DMS53 treated with DMSO at 0.1 percent for 48 hours (cell line): ENCODE measurements at regions not wholly inside any gene's neighbourhood (a gene's known extent, or its start where the extent isn't known, plus 50 kb on each side); places are given as distances from the start of the nearest gene placed in this dataset.
A peak's percentile ranks its signal among the peaks of the same experiment; 100 is the strongest.

ENCODE experiments used
- DNase-seq: peaks from one replicate; lab custom pipeline; 2025; ENCODE audit not compliant: unreplicated experiment; lab: John Stamatoyannopoulos, UW

GRCh38 chr4:112889619-112890527, 159.6 kb upstream of the ANK2 start:
- DNase-seq = no peak

DNA sequence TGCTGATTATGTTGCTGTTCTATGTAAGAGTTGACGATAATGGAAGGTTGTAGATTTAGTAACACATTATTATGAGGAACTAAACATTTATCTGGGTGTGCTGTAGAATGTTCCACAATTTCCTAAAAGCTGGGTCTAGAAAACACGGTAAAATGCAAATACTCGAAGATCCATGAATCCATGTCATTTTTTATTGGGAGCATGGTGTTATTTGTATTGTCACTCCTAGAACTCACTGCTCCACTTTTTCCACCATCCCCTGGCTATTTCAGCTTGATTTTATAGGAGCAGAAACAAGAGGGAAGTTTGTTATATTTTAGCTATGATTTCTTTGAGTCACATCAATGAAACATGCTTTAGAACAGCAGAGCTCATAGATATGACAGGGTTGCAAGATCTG, 155.0 kb upstream of the ANK2 start:
- no peak for DNase-seq

DNA sequence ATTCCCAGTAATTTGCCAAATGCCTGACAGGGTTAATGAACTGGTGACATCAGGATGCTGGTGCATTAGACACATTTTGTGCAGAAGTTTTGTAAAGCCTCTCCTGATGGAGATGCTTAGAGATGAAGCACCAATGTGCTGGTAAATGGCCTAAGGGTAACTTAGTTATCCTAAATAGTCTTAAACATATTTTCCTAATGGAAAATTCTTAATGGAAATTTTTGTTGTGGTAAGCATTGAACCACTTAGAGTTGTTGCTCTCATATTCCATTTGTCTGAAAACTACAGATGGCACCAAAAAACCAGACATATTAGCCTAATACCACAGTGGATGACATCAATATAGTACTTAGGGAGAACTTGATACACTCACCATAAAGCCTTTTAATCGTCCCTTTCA, 154.5 kb upstream of the ANK2 start:
- DNase-seq = no peak

DNA sequence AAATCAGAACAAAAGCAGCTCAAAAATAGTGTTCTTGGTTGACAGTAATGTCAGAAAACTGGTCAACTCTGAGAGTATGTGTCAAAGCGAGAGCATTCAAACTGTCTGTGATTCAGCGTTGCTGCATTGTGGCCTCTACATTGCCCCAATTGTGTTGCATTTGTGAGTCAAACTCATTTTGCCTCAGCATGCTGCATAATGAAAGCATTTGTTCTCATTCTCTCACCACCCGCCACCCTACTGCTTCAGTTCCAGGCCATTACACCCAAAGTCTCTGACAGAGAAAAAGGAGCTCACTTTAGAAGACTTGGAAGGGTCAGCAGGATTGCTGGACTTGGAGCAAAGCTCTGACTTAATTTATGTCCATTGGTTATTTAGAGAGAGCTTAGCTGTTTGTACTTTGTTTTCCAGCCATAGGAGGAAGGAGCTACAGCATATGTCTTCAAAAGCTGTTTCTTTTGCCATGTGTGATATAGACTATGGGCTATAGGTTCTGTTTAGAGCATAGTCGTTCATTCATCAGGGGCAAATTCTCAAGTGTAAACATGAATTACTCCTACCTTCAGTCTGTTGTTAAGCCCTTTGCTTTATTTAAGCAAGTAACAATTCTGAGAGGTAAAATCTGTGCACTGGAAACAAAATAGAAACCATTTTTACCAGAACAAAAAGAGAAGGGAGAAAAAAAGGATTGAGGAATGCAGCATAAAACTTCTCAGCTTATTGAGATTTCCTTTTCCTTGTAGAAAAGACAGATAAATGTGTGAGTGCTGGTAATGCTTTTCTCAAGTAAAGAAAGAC, 153.4 kb upstream of the ANK2 start:
- no peak for DNase-seq

GRCh38 chr4:112896609-112897190, 152.8 kb upstream of the ANK2 start:
- no peak for DNase-seq

GRCh38 chr4:112897543-112897942, 151.9 kb upstream of the ANK2 start:
- no peak for DNase-seq

DNA sequence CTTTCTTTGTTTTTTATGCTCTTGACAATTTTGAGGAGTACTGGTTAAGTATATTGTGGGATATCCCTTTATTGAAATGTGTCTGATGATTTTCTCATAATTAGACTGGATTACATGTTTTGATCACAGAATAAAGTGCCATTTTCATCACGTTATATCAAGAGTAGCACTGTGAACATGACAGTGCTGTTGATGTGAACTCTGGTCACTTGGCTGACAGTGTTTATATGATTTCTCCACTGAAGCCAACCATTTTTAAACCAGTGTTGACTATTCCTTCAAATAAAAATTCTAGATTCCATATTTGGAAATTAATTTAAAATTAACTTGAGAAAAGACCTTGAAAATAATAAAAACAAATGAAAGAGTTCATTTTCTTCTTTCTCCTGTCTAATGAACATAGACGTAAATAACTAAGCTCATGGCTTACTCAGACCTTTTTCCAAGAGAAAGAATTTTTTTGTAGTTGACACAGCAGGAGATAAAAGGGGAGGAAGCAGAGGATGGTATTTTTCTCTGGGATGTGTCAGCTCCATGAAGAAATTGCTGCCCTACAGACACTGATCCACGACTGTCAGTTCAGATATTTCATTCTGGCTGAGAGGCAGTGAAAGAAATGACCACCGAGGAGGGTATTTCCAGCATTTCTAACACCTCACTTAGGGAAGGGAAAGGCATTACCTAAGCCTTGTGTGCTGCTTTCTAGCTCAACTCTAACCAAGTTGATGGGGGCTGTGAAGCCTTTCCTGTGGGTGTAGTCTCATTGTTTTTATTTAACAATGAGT, 150.9 kb upstream of the ANK2 start:
- no peak for DNase-seq

DNA sequence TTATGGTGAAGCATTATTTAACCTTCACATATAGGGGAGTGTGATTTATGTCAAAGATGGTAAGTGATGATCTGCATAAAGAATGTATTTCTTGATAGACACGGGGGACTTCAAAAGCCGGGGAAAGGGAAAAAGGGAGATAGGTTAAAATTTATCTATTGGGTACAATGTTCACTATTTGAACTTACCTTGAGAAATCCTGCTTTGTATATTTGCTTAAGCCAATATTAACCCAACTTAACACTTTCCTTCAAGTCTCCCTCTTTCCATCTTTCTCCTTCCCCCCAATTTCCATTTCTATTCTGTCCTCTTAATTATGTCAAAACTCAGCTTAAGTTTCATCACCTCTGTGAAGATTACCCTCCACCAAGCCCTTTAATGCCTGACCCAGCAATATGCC, 149.0 kb upstream of the ANK2 start:
- DNase-seq = no peak

DNA sequence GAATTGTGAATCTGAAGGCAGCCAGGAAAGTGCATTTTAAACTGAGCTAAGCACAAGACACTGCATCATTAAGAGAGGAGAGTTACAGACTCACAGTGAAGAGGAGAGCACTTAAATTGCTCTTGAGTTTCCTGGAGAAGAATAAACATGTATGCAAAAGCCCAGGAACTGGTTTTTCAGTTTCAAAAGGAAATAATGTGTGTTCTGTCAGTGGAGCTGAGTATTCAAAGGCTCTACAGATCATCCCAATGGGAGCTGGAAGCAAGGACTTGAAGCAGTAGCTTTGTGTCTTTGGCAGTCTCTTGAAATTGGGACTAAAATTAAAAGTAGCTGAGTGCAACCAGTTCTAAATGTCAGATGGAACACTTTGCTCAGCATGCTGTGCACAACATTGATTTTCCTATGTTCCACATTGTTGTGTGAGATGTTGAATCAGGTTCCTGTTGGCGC, 147.5 kb upstream of the ANK2 start:
- DNase-seq = peak; percentile 40

DNA sequence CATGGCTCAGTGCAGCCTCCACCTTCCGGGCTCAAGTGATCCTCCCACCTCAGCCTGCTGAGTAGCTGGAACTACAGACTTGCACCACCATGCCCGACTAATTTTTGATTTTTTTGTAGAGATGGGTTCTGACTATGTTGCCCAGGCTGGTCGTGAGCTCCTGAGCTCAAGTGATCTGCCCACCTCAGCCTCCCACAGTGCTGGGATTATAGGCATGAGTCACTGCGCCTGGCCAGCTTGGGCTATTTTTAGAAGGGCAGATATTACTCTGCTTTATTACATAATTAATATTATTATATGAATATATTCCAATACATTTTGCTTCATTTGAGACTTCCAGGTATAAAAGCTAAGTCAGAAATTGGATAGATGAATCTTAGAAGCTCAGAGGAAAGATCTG, 143.7 kb upstream of the ANK2 start:
- DNase-seq = no peak

DNA sequence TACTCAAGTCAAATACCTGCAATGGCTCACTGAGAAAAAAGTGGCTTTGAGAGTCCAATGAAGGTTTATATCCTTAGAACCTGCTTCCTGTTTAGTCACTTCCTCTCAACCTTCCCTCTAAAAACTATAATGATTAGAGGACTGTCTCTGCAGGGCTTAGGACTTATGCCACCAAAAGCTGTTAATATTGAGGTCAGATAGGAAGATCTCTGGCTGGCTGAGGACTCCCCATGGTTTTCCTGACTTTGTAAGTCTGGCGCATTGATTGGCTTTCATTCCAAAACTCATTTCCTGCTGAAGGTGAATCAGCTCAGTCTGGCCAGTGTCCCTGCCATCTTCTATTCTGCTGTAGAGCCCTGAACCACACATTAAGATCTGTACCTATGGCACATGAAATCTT, 140.9 kb upstream of the ANK2 start:
- DNase-seq = no peak

DNA sequence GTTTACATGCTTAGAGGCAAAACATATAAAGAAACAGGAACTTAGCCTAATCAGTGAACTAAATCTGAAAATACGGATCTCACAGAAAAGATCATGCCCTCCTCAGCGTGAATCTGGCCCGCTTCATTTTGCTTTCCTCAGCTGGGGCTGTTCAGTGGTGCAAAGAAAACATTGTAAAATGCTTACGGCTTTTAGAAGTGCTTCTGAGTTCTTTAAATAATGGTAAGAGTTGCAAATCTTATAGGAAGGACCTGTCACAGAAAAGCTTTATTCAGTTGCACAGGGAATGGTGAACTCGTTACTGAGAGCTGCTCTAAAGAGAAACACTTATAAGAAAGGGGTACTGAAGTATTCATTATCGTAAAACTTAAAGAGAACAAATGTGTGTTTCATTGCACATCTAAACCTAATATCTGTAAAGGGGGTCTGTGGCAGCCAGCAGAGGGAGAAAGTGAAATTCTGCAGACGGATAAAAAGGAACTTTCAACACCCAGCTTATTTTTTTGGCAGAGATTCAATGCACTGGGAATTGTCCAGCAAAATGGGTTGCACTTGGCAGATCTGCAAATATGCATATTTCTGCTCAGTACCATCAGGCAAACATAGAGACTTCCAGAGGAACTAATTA, 139.2 kb upstream of the ANK2 start:
- no peak for DNase-seq

DNA sequence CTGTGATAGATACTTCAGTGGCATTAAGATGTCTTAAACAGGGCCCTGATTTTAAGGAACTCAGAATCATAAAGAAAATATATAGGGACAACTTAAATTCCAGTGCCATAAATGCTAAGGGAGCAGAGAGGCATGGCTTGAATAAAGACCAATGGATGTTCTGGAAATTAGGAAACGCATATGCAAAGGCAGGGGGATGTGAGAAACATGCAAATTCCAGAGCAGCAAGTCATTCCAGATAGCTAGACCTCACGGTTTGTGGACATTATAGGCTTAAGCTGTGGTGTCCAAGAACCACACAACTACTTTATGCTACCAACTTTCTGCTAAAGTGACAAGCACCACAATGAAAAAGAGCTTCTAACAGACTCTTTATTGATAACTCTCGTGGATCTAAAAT, 132.6 kb upstream of the ANK2 start:
- no peak for DNase-seq

GRCh38 chr4:112923516-112923915, 125.9 kb upstream of the ANK2 start:
- no peak for DNase-seq

- no peak for DNase-seq
Observed at GRCh38 chr4:112926819-112927218, 122.6 kb upstream of the ANK2 start.

- no peak for DNase-seq
Observed at GRCh38 chr4:112927544-112927943, 121.9 kb upstream of the ANK2 start.

GRCh38 chr4:112931001-112931400, 118.5 kb upstream of the ANK2 start:
- DNase-seq = no peak

DNA sequence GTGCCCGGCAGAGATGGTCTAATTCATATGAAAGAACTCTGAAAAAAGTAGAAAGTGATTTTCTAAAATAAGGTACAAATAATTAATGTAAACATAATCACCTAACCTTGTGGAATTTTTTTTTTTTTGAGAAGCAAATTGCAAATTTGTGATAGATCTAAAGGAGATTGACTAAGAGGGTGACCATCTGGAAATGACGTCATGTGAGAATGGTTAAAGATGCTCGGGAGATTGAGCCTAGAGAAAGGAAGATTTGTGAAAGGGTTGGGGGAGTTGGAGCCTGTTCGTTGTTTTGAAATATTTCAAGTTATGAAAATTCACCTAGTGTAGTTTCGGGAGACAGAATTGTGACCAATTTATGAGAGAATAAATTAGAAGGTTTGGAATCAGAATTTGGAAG, 115.7 kb upstream of the ANK2 start:
- DNase-seq = no peak

- peak; percentile 28 for DNase-seq
Observed at GRCh38 chr4:112938461-112939058, 110.9 kb upstream of the ANK2 start.

- DNase-seq = no peak
Observed at GRCh38 chr4:112939901-112940300, 109.6 kb upstream of the ANK2 start.
